Ishikawa (cell line): ENCODE measurements at regions not wholly inside any gene's neighbourhood (a gene's known extent, or its start where the extent isn't known, plus 50 kb on each side); places are given as distances from the start of the nearest gene placed in this dataset.

Experiments used
- CEBPB ChIP-seq: IDR thresholded peaks from 2 replicates; pipeline ENCODE4 v1.6.1; 2012
- CREB1 ChIP-seq: IDR thresholded peaks from 2 replicates; pipeline ENCODE4 v1.6.1; 2012; ENCODE audit warnings: low read depth
- EGR1 ChIP-seq: IDR thresholded peaks from 2 replicates; pipeline ENCODE4 v1.6.1; 2012
- EP300 ChIP-seq: IDR thresholded peaks from 2 replicates; pipeline ENCODE4 v1.6.1; 2012; ENCODE audit warnings: borderline replicate concordance
- FOXM1 ChIP-seq: IDR thresholded peaks from 2 replicates; pipeline ENCODE4 v1.6.1; 2012; ENCODE audit warnings: low read depth, borderline replicate concordance
- MAX ChIP-seq: IDR thresholded peaks from 2 replicates; pipeline ENCODE4 v1.6.1; 2012
- NFIC ChIP-seq: IDR thresholded peaks from 2 replicates; pipeline ENCODE4 v1.6.1; 2012
- RAD21 ChIP-seq: IDR thresholded peaks from 2 replicates; pipeline ENCODE4 v1.6.1; 2012; ENCODE audit warnings: low read depth
- REST ChIP-seq: IDR thresholded peaks from 2 replicates; pipeline ENCODE4 v1.6.1; 2012; ENCODE audit warnings: low read depth, mild to moderate bottlenecking
- TAF1 ChIP-seq: IDR thresholded peaks from 2 replicates; pipeline ENCODE4 v1.6.1; 2012; ENCODE audit warnings: low read depth, mild to moderate bottlenecking
- TCF12 ChIP-seq: IDR thresholded peaks from 2 replicates; pipeline ENCODE4 v1.6.1; 2012; ENCODE audit warnings: low read depth
- TEAD4 ChIP-seq: IDR thresholded peaks from 2 replicates; pipeline ENCODE4 v1.6.1; 2012
- USF1 ChIP-seq: IDR thresholded peaks from 2 replicates; pipeline ENCODE4 v1.6.1; 2012
- YY1 ChIP-seq: IDR thresholded peaks from 2 replicates; pipeline ENCODE4 v1.6.1; 2012; ENCODE audit warnings: low read depth
- ZBTB7A ChIP-seq: IDR thresholded peaks from 2 replicates; pipeline ENCODE4 v1.6.1; 2012; ENCODE audit warnings: low read depth

- TF ChIP-seq ZBTB7A, result no peak
These were observed 138.1 kb upstream of the RASGEF1B start for GRCh38 chr4:81609844-81610243.

- TF ChIP-seq EP300 (no peak), TEAD4 (no peak), FOXM1 (no peak), CREB1 (no peak), CEBPB (no peak)
These were observed 136.2 kb upstream of the RASGEF1B start for GRCh38 chr4:81607950-81608349.

- TF ChIP-seq NFIC (0 out of 2 replicates have a peak, but pooled peaks have one; percentile 16), EP300 (no peak)
These were observed 135.2 kb upstream of the RASGEF1B start for GRCh38 chr4:81606801-81607501.

GRCh38 chr4:81606166-81606565 lies 134.5 kb upstream of the RASGEF1B start:
- TF ChIP-seq CEBPB (no peak), REST (no peak), YY1 (no peak), FOXM1 (no peak), ZBTB7A (no peak), NFIC (no peak), EP300 (no peak), MAX (no peak), USF1 (no peak)

- no peak for TF ChIP-seq REST
- no peak for TF ChIP-seq TEAD4
- no peak for TF ChIP-seq CEBPB
- no peak for TF ChIP-seq NFIC
- no peak for TF ChIP-seq TAF1
- no peak for TF ChIP-seq ZBTB7A
- TF ChIP-seq YY1, result no peak
- no peak for TF ChIP-seq MAX
- no peak for TF ChIP-seq USF1
- no peak for TF ChIP-seq CREB1
- no peak for TF ChIP-seq EP300
- TF ChIP-seq RAD21, result no peak
- TF ChIP-seq EGR1, result no peak
- no peak for TF ChIP-seq FOXM1
- no peak for TF ChIP-seq TCF12
These were observed 133.6 kb upstream of the RASGEF1B start for GRCh38 chr4:81605271-81605670.

- TF ChIP-seq CEBPB (no peak), CREB1 (no peak), RAD21 (no peak), ZBTB7A (no peak), FOXM1 (no peak), TCF12 (no peak), YY1 (no peak), REST (no peak), TAF1 (no peak), MAX (no peak), TEAD4 (no peak), EGR1 (no peak), EP300 (no peak), NFIC (no peak)
These were observed 133.0 kb upstream of the RASGEF1B start for GRCh38 chr4:81604683-81605218.
